SU-DHL-6 (cell line): ENCODE measurements at regions not wholly inside any gene's neighbourhood (a gene's known extent, or its start where the extent isn't known, plus 50 kb on each side); places are given as distances from the start of the nearest gene placed in this dataset.

Experiments used
- H2AFZ ChIP-seq: fragments of 200-600 bp; sonication (generic); 2 replicates; pipeline ENCODE4 v1.6.1; 2014; ENCODE audit warnings: low read depth, mild to moderate bottlenecking, moderate library complexity, mixed read lengths, antibody characterized with exemption, low read length; ENCODE audit not compliant: severe bottlenecking
- H3F3A ChIP-seq: fragments of 200-600 bp; shearing (Covaris generic); 2 replicates; pipeline ENCODE4 v1.6.0; 2016; ENCODE audit warnings: antibody characterized with exemption, mild to moderate bottlenecking; ENCODE audit not compliant: insufficient read depth
- H3K27ac ChIP-seq: fragments of 200-600 bp; sonication (generic); 2 replicates; pipeline ENCODE4 v1.5.1; 2016; ENCODE audit warnings: low read depth, mild to moderate bottlenecking, low read length, moderate library complexity, mixed read lengths
- H3K27me3 ChIP-seq: fragments of 200-600 bp; sonication (generic), shearing (Covaris generic); 2 replicates; pipeline ENCODE4 v1.6.0; 2014; ENCODE audit warnings: mild to moderate bottlenecking, low read length
- H3K36me3 ChIP-seq: fragments of 200-600 bp; sonication (generic); 2 replicates; pipeline ENCODE4 v1.6.1; 2014; ENCODE audit warnings: mild to moderate bottlenecking, low read length, mixed read lengths
- H3K4me2 ChIP-seq: fragments of 300-600, 200-600 bp; shearing (Covaris generic), sonication (generic); 2 replicates; pipeline ENCODE4 v1.6.0; 2014; ENCODE audit warnings: low read length, low read depth, mild to moderate bottlenecking; ENCODE audit not compliant: poor library complexity, severe bottlenecking
- H3K4me3 ChIP-seq: fragments of 200-600 bp; sonication (generic); 2 replicates; pipeline ENCODE4 v1.5.1; 2014; ENCODE audit warnings: antibody characterized with exemption, low read length, mild to moderate bottlenecking, mixed read lengths; ENCODE audit not compliant: insufficient read depth, poor library complexity, severe bottlenecking
- H3K79me2 ChIP-seq: fragments of 200-600 bp; sonication (generic); 2 replicates; pipeline ENCODE4 v1.6.1; 2014; ENCODE audit warnings: mild to moderate bottlenecking, low read length, moderate library complexity; ENCODE audit not compliant: insufficient read depth
- H3K9ac ChIP-seq: fragments of 200-600 bp; sonication (generic); 2 replicates; pipeline ENCODE4 v1.7.0; 2014; ENCODE audit warnings: mild to moderate bottlenecking, low read length
- H3K9me2 ChIP-seq: fragments of 200-600 bp; sonication (generic); replicated peaks from 2 replicates; pipeline ENCODE4 v1.6.1; 2014; ENCODE audit warnings: low read length; ENCODE audit not compliant: insufficient read depth
- H3K9me3 ChIP-seq: fragments of 200-600 bp; sonication (generic); 2 replicates; pipeline ENCODE4 v1.6.1; 2014; ENCODE audit warnings: low read length, mixed read lengths; ENCODE audit not compliant: insufficient read depth
- H4K20me1 ChIP-seq: fragments of 200-600 bp; sonication (generic); 2 replicates; pipeline ENCODE4 v1.6.1; 2014; ENCODE audit warnings: low read depth, mild to moderate bottlenecking, antibody characterized with exemption, low read length, moderate library complexity, mixed read lengths
- CTCF ChIP-seq: fragments of 200-600 bp; sonication (generic); IDR thresholded peaks from one replicate; pipeline ENCODE4 v1.5.1; 2017; ENCODE audit warnings: antibody characterized with exemption, mild to moderate bottlenecking, low read length, moderate library complexity; ENCODE audit not compliant: insufficient read depth, poor library complexity, severe bottlenecking
- EZH2phosphoT487 ChIP-seq: fragments of 200-600 bp; sonication (generic), shearing (Covaris generic); conservative IDR thresholded peaks from 2 replicates; pipeline ENCODE4 v1.6.1; 2018; ENCODE audit warnings: mild to moderate bottlenecking, antibody characterized with exemption, low read length, moderate library complexity, mixed read lengths

DNA sequence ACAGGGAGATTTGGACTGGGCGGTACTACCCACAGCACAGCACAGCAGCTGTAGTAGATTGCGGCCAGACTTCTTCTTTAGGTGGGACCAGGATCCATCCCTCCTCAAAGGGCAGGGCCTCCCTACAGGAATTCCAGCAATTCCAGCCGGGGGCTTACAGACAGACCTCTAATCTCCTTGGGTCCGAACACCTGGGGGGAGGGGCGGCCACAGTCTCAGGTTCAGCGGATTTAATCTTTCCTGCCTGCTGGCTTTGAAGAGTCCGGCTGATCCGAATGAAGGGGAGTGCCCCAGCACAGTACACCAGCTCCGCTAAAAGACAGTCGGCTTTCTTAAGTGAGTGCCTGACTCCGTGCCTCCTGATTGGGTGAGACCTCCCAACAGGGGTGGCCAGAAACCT is 1708.5 kb downstream of the BRINP3 start:
- H3K27ac ChIP-seq = no peak overlapping the region
- TF ChIP-seq EZH2phosphoT487 (no peak), CTCF (no peak)
- no peak overlapping the region for H2AFZ ChIP-seq
- H3K4me2 ChIP-seq = no peak overlapping the region
- H3K9ac ChIP-seq = no peak overlapping the region
- no peak overlapping the region for H3K4me3 ChIP-seq
- no peaks in the 10 kb centered on the region; the same call in 1 of the 2 replicates for H3K9me3 ChIP-seq
- H4K20me1 ChIP-seq = no peaks in the 10 kb centered on the region
- no peaks in the 10 kb centered on the region for H3K79me2 ChIP-seq
- no peaks in the 10 kb centered on the region for H3F3A ChIP-seq
- no peaks in the 10 kb centered on the region for H3K9me2 ChIP-seq
- no peaks in the 10 kb centered on the region for H3K36me3 ChIP-seq
- no peaks in the 10 kb centered on the region for H3K27me3 ChIP-seq

GRCh38 chr1:188769936-188770335 is 1707.7 kb downstream of the BRINP3 start:
- Histone ChIP-seq H3K4me2 (no peak overlapping the region), H3K9me2 (no peaks in the 10 kb centered on the region), H3F3A (no peaks in the 10 kb centered on the region), H3K27ac (no peak overlapping the region), H3K27me3 (no peaks in the 10 kb centered on the region), H2AFZ (no peak overlapping the region), H3K4me3 (no peak overlapping the region), H3K79me2 (no peaks in the 10 kb centered on the region), H3K9ac (no peak overlapping the region), H4K20me1 (no peaks in the 10 kb centered on the region), H3K9me3 (no peaks in the 10 kb centered on the region; the same call in 1 of the 2 replicates), H3K36me3 (no peaks in the 10 kb centered on the region)
- TF ChIP-seq CTCF (no peak), EZH2phosphoT487 (no peak)

GRCh38 chr1:188778578-188778977 is 1699.1 kb downstream of the BRINP3 start:
- H3K27ac ChIP-seq = no peak overlapping the region
- H2AFZ ChIP-seq = no peak overlapping the region
- no peaks in the 10 kb centered on the region for H3F3A ChIP-seq
- no peak overlapping the region for H3K4me3 ChIP-seq
- H4K20me1 ChIP-seq = no peaks in the 10 kb centered on the region
- no peaks in the 10 kb centered on the region for H3K27me3 ChIP-seq
- H3K9me2 ChIP-seq = no peaks in the 10 kb centered on the region
- no peak overlapping the region for H3K9ac ChIP-seq
- TF ChIP-seq EZH2phosphoT487 (no peak), CTCF (no peak)
- no peak overlapping the region for H3K4me2 ChIP-seq
- no peaks in the 10 kb centered on the region for H3K79me2 ChIP-seq
- H3K9me3 ChIP-seq = peaks cover 8% of the 10 kb centered on the region; the same call in 1 of the 2 replicates
- no peaks in the 10 kb centered on the region; the same call in 1 of the 2 replicates for H3K36me3 ChIP-seq
